IPS DF 19.7 (cell line): ENCODE measurements at regions not wholly inside any gene's neighbourhood (a gene's known extent, or its start where the extent isn't known, plus 50 kb on each side); places are given as distances from the start of the nearest gene placed in this dataset.

ENCODE experiments used
- DNase-seq: peaks from one replicate; pipeline ENCODE4 v3.0.0-alpha.2; 2013; ENCODE audit warnings: low read depth, low spot score

- DNase-seq, result no peak
Observed at GRCh38 chr9:32218100-32218767, 166.2 kb upstream of the ACO1 start.

- no peak for DNase-seq
Observed at GRCh38 chr9:32220750-32221149, 163.7 kb upstream of the ACO1 start.

- DNase-seq, result no peak
Observed at GRCh38 chr9:32234451-32234850, 150.0 kb upstream of the ACO1 start.

GRCh38 chr9:32247168-32247567 lies 137.3 kb upstream of the ACO1 start:
- DNase-seq, result no peak

GRCh38 chr9:32248189-32248712 lies 136.2 kb upstream of the ACO1 start:
- no peak for DNase-seq

- peak; percentile 63 for DNase-seq
Observed at GRCh38 chr9:32251539-32251938, 132.9 kb upstream of the ACO1 start.

GRCh38 chr9:32253731-32254130 lies 130.7 kb upstream of the ACO1 start:
- DNase-seq, result no peak

- no peak for DNase-seq
Observed at GRCh38 chr9:32255026-32255425, 129.4 kb upstream of the ACO1 start.

- DNase-seq, result no peak
Observed at GRCh38 chr9:32258482-32258881, 126.0 kb upstream of the ACO1 start.

- DNase-seq, result no peak
Observed at GRCh38 chr9:32260151-32260862, 124.1 kb upstream of the ACO1 start.

- DNase-seq, result peak; percentile 12
Observed at GRCh38 chr9:32264170-32264864, 120.1 kb upstream of the ACO1 start.

- no peak for DNase-seq
Observed at GRCh38 chr9:32265037-32265436, 119.4 kb upstream of the ACO1 start.

- DNase-seq, result no peak
Observed at GRCh38 chr9:32278991-32279390, 105.5 kb upstream of the ACO1 start.

- no peak for DNase-seq
Observed at GRCh38 chr9:32289756-32290155, 94.7 kb upstream of the ACO1 start.

GRCh38 chr9:32291370-32291769 lies 93.1 kb upstream of the ACO1 start:
- DNase-seq, result no peak

- no peak for DNase-seq
Observed at GRCh38 chr9:32292611-32293010, 91.8 kb upstream of the ACO1 start.

- DNase-seq, result no peak
Observed at GRCh38 chr9:32293091-32293490, 91.4 kb upstream of the ACO1 start.

- DNase-seq, result no peak
Observed at GRCh38 chr9:32294106-32294505, 90.3 kb upstream of the ACO1 start.

GRCh38 chr9:32300373-32300772 lies 84.1 kb upstream of the ACO1 start:
- no peak for DNase-seq

- no peak for DNase-seq
Observed at GRCh38 chr9:32304495-32304894, 79.9 kb upstream of the ACO1 start.

GRCh38 chr9:32306006-32306405 lies 78.4 kb upstream of the ACO1 start:
- DNase-seq, result no peak

- DNase-seq, result no peak
Observed at GRCh38 chr9:32319312-32319929, 65.0 kb upstream of the ACO1 start.
